Activated CD4-positive, alpha-beta T cell treated with anti-CD3 and anti-CD28 coated beads, Interleukin-2, amount 50 U/mL, for 48 hours (primary cell): ENCODE measurements at regions not wholly inside any gene's neighbourhood (a gene's known extent, or its start where the extent isn't known, plus 50 kb on each side); places are given as distances from the start of the nearest gene placed in this dataset.
"Not testable (repeated sequence)": the region's sequence is repeated elsewhere in the genome, so short reads cannot be mapped to it uniquely, and the experiment has no call there.

Experiments used
- DNase-seq, 2 experiments: peaks; one replicate each; pipeline ENCODE4 v3.0.0-alpha.2; 2020

DNA sequence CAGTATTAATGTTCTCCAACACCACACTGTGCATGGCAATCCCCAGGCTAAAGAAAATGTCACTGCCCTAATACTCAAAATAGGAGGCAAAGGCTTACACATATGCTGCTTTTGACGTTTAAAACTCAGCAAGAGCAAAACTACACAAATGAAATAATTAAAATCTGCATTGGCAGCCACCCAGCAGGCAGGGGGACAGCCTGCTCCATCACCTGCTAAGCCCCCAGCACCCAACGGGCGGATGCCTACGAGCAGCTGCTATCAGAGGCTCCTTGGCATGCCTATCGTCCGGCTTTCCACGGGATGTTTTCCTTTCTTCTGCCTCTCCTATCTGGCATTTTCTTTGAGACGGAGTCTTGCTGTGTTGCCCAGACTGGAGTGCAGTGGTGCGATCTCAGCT lies 337.5 kb downstream of the SOX9 start:
- no peak for DNase-seq

DNA sequence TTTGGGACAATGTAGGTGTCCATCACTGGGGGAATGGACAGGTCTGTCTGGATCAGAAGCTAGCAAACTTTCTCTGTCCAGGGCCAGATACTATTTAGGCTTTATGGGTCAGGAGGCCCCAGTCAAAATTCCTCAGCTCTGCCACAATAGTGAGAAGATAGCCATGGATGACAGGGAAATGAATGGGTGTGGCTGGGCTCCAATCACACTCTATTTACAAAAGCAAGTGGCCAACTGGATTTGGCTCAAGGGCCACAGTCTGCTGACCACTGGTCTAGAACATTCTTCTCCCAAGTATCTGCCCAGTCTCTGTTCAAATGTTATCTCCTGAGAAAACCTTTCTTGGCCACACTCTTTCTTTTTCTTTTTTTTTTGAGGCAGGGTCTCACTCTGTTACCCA lies 339.9 kb downstream of the SOX9 start:
- no peak for DNase-seq

DNA sequence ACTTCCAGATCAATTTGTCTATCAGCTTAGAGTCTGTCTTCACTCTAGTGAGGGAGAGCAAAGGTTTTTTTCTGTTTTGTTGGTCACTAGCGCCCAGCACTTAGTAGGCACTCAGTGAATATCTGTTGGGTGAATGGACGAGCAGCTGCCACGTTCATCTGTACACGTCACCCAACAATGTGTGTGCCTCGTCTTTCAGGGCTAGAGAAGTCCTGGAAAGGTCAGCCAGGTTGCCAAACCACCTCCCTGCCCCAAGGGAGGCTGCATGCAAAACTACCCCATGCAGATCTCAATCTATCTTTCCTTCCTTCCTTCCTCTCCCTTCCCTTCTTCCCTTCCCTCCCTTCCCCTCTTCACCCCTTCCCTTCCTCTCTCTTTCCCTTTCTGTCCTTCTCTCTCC lies 340.9 kb downstream of the SOX9 start:
- DNase-seq = no peak

DNA sequence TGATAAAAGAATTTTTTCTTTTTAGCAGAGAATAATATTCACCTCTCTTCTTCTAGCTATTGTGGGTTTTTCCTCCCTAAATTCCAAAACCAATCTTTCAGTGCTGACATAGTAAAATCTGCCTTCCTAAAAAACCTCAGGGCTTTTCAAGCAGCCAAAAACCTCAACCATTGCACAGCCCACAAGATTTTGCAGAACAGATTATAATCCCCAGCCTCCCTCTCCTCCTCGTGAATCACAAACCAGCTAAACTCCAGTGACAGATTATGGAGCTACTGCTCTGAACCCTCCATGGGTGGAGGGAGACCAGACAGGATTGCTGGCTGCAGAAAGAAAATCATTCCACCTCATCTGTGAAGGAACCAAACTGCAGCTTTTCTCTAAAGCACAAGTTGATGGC lies 341.6 kb downstream of the SOX9 start:
- DNase-seq = no peak

DNA sequence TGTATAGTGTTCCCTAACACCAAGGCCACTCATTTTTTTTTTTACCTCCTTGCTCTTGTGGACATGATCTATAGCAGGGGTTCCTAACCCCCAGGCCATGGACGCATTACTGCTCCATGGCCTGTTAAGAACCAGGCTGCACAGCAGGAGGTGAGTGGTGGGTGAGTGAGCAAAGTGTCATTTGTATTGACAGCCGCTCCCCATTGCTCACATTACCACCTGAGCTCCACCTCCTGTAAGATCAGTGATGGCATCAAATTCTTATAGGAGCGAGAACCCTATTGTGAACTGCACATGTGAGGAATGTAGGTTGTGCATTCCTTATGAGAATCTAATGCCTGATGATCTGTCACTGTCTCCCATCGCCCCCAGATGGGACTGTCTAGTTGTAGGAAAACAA lies 342.0 kb downstream of the SOX9 start:
- DNase-seq = no peak

DNA sequence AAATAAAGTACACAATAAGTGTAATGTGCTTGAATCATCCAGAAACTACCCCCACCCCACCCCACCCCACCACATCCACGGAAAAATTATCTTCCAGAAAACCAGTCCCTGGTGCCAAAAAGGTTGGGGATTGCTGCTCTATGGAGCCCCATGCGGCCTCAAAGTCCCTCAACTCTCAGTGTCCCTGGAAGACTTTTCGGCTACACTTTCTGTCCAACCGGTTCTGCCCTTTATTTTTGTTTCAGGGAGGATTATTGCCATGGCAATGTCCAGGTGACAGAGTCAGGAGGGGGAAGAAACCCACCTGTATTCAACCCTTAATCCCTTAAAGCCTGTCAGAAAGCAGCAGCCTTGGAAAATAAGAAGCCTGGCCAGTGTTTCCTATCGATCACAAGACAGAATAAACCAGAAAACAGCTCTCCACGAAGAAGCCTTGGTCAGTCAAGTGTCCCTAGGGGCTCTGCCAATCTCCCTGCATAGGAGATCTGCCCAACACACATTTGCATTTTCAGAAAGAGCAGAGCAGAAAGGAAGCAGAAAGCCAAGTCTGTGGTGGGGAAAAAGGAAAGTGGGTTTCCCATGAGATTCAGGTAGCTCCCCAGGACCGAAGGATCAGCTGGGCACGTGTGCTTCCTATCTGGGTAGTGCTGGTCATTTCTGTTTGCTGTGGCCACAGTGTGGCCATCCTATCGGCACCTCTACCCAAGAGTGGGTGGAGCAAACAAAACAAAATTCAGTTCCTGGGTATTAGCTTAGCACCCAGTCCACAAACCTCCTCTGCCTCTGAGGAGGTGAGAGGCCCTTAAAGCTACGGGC lies 342.7 kb downstream of the SOX9 start:
- no peak for DNase-seq

DNA sequence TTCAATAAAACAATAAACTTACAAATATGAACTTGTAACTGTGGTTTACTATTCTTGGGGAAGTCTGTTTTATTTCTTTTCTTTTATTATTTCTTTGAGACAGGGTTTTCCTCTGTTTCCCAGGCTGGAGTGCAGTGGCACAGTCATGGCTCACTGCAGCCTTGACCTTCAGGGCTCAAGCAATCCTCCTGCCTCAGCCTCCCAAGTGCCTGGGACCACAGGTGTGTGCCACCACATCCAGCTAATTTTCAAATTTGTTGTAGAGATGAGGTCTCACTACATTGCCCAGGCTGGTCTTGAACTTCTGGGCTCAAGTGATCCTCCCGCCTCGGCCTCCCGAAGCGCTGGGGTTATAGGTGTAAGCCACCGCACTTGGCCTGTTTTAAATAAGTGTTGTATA lies 343.4 kb downstream of the SOX9 start:
- not testable (repeated sequence) for DNase-seq

DNA sequence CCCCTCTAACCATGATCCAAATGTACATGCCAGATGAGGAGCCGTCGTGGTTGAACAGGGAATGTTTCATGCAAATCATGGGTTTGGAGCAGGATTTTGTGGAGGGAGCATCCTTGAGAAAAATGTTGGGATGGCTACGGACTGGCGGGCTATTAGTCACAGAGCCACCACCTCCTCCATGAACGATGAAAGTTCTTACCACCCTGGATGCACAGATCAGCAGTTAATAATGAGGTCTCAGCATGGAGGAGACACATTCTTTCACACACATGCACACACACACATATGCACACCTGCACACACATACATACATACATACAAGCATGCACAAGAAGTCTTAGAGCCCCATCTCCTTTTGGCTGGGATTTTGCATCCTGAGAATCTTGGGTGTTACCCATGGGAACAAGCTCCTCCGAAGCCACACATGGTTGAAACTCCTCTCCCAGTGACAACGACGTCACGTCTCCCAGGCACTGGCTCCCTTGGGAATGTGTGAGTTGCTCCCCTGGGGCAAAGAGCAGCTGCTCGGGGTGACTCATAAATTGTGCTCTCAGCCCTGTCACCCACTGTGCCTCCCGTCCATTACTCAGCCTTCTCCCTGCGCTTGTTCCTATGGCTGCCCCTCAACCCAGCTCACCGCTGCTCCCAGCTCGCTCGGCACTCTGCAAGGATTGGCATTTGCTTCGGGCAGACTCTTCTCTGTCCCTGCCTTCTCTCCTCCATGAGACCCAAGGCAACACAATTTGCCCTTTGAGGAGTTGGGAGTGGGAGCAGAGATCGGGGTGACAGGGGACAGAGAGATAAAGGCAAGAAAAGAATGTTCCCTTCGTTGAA lies 344.6 kb downstream of the SOX9 start:
- no peak for DNase-seq

DNA sequence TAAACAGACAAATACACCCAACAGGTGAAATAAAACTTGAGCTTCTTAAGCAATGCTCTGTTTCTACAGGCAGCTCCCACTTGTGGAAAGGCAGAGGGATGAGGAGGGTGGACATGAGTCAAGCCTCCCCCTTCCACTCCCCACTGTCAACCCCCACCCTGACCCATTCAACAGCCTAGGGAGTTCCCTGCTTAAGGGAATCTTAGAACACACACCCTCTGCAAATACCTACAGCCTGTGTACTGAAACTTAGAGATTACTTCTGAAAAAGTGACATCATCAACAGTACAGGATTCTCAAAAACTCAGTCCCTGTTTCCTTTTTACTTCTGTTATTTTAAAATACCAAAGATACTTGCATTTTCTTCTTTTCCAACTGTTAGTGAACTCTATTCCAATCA lies 345.4 kb downstream of the SOX9 start:
- no peak for DNase-seq

DNA sequence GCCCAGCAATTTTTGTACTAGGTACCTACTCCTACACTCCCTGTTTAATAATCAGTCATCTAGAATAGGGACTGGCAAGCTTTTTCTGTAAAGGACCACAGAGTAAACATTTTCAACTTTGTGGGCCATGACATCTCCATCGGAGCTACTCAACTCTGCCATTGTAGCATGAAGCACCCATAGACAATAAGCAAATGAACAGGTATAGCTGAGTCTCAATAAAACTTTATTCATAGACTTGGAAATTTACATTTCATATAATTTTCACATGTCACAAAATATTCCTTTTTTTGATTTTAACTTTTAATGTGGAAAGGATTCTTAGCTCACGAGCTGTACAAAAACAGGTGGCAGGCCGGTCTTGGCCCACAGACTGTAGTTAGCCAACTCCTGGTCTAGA lies 345.8 kb downstream of the SOX9 start:
- no peak for DNase-seq

DNA sequence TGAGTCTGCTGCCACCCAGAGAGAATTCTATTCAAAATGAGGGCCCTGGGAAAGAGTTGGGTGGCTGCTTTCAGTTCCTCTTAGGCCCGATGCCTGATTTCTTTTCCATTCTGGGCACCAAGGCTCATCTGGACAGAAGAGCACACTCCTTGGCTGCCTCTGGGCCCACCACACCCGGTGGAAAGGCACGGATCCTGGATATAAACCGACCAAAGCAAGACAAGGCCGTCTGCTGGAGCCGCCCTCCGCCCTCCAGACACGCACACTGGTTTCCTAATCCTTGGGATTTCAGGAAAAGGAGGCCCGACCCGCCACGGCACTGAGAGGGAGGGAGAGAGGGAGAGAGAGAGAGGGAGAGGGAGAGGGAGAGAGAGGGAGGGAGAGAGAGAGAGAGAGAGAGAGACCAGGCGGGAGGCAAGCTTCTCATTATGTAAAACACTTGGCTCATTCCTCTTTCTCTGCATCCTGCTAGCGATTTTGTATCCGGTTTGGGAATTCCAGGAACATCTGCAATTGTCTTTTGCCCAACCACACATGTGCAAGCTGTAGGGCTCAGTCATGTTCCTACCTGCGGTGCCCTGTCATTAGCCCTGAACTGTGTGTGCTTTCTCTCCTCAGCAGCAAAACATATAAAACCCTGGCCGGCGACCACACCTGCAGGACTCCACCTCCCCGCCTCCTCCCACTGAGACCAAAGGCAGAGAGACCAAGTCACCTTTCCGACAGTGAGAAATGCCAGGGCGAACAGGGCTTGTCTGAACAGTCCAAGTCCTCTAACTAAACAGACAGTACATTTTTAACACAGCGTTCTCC lies 347.2 kb downstream of the SOX9 start:
- no peak for DNase-seq

DNA sequence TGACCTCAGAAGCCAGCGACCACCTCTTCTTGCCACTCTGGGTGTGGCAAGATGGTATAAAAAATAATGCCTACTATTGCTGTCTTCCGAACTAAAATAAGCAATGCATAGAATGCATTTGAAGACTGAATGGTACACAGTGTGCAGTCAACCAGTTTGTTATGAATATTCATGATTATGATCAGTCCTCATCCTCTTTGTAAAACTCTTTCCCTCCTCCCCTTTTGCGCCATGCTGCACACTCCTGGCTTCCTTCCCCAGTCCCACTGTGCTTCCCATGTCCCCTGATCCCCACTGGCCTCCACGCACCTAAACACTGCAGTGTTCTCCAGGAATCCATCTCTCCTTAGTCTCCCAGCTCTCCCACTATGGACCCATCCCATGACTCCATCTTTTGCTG lies 348.0 kb downstream of the SOX9 start:
- DNase-seq = no peak

DNA sequence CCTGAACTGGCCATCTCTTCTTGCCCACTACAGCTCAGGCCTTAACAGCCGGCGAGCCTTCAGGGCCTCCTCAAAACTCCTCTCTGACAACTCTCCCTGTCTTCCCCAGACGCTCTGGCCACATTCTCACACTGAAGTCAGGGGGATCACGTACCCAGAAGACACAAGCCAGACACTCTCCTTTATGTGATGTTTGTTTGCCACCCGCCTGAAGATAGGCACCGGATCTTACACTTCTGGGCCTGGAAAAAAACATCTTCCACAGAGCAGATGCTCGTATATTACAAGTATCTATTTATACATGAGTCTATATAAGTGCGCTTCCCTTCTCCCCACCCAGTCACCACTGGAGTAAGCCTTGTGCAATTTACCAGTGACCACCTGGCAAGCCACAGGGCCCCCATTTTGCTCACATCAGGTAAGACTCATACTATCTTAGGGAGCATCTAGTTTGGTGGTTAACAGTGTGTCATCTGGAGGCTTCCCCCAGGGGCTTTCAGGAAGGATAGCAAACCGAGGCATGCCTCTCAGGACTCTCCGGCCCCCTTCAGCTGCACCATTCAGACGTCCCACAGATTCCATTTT lies 349.4 kb downstream of the SOX9 start:
- no peak for DNase-seq

DNA sequence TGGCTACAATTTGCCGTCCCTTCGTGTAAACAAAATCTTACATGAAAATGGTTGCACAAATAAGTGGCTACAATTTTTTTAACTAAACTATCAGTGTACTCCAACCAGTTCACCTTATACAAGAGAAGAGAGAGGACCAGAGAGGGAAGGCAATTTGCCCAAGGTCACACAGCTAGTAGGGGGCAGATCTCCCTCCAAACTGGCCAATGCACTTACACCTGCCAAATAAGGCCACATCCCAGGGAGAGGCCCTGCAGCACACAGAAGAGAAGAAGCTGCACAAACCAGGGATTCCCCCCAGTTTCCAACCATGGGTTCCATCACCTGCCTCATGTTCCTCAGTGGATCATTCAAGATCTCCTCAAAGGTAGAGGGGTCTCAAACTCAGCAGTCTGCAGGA lies 349.9 kb downstream of the SOX9 start:
- no peak for DNase-seq

DNA sequence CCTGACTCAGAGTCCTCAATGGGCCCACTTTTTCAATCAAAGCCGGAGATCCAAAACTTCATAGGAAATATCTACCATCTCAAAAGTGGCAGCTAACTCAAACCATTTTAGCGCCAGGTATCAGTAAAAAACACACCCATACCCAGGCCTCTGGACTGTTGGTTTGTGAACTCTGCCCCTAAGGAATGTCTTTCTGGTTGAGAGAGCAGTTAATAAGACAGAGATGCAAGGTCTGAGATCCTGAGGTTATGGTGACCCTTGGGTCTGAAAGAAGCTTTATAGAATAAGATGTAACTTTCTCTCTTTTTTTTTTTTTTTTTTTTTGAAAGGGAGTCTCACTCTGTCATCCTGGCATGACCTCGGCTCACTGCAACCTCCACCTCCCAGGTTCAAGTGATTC lies 350.5 kb downstream of the SOX9 start:
- DNase-seq = no peak

DNA sequence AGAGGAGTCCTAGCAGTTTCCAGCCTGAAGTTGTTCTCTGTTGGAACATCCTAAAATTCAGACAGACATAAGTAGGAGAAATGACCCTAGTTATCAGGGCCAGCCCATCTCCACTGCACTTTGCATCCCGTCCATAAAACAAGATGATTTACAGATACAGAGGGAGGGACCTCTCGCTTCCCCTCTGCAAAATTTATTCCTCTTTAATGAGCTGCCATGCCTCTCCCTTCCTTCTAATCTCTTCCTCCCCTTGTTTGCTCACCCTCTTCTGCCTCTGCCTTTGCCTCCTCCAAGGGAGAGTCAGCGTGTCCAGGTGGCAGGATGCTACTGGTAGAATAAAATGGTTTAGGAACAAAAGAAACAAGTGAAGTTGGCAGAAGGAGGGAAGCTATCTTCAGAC lies 351.3 kb downstream of the SOX9 start:
- no peak for DNase-seq

DNA sequence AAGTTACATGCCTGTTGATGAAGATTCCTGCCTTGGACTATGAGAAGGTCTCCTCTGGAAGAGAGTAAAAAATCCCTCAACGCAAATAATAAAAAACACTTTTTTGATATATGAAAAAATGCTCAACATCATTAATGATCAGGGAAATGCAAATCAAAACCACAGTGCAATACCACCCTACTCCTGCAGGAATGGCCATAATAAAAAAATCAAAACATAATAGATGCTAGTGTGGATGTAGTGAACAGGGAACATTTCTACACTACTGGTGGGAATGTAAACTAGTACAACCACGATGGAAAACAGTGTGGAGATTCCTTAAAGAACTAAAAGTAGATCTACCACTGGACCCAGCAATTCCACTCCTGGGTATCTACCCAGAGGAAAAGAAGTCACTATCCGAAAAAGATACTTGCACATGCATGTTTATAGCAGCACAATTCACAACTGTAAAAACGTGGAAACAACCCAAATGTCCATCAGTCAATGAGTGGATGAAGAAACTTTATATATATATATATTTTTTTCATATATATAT lies 352.1 kb downstream of the SOX9 start:
- not testable (repeated sequence) for DNase-seq

DNA sequence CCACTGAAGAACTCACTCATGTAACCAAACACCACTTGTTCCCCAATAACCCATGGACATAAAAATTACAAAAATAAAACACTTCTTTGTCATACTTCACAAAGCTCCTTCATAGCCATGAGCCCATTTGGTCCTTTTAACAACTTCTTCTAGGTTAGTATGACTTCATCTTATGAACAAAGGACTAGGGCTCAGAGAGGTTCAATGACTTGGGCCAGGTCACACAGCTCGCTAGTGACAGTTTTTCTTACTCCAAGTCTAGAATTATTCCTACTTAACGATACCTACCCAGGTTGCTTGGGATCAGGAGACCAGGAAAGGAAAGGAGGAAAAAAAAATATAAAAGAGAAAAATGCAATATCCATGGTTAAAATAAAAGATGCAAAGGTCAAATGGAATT lies 353.4 kb downstream of the SOX9 start:
- DNase-seq = no peak

DNA sequence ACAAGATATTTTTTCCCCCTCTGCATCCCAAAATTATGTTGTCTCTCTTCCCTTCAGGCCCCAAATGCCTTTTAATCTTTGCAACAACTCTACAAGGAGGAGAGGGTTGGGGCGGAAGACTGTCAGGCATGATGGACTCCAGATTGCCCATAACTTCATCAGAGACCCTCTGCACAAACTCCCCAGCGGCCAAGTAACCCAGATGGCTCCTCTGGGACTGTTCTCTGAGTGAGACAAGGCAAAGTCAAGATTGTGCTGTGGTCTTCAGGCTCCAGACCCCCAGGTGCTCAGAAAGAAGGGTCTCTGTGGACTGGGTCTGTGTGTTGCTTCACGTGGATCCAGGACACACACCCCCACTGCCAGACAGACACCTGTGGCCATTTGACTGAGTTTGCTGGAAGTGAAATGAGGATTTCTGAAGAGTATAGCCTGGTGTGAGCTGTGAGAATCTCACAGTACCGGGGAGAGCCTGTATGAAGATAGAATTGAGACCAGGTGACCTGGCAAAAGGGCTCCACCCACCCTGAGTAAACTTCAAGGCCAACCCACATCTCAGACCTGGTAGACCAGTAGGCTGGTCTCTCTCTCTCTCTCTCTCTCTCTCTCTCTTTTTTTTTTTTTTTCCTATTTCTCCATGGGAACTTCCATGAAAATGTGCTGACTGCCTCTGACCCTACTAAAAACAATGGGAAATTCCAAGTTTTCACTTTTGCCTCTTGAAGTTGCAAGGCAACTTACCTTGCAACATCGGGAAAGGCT lies 354.1 kb downstream of the SOX9 start:
- DNase-seq = no peak

DNA sequence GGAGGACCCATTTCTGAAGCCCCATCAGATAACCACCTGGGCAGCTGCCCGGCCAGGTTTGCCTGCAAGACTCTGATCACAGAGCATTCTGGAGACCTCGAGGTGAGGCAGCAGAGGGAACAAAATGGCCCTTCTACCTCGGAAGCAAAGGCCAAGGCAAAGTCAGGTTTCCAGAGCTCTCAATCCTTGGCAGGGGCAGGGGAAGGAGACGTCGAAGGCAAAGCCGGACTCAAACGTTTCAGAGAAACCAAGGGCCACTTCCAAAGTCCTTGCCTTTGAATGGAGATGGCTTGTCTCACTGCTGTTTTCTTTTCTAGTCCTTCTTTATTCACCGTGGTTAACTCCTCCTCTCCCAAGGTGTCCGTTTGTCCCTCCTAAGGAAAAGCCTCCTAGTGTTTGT lies 355.3 kb downstream of the SOX9 start:
- no peak for DNase-seq

DNA sequence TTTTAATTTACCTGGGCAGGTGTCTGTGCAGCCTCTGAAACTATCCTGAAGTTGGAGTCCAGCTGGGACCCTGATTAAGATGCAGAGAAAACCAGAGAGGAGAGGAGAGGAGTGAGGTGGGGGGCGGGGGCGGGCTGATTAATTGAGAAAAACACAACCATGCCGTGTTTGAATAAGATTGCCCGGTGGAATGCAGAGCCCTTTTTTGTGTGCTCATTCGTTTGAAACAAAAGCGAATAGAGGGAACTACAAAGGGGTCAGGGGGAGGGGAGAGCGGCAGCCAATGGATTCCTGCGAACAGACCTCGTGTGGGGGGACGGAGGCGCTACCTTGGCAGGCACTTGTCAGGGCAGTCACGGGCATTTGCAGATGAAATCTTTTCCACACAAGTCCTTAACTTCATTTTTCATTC lies 355.8 kb downstream of the SOX9 start:
- DNase-seq = no peak

DNA sequence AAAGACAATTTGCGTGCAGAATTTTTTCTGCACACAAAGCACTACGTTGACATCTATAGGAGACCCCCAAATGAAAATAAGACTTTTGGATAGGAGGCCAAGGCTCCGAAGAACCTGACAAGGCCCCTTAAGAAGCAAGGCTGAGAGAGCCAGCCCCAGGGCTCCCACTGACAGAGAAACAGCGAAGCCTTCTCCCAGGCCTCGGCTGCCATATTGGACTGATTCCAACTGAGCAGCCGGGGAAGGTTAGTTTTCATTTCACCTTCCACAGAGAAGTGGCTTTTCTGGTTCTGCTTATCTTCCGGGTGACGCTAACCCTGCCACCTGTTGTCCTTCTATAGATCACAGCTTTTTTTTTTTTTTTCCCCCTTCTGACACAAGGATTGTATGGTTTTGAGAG lies 356.7 kb downstream of the SOX9 start:
- DNase-seq = no peak
